BE2C (cell line): ENCODE measurements at regions not wholly inside any gene's neighbourhood (a gene's known extent, or its start where the extent isn't known, plus 50 kb on each side); places are given as distances from the start of the nearest gene placed in this dataset.

ENCODE experiments used
- DNase-seq: peaks from one replicate; pipeline ENCODE4 v3.0.0-alpha.2; 2020
- H3K27me3 ChIP-seq: fragments of 250-450 bp; sonication (Bioruptor Pico); 2 replicates; pipeline ENCODE4 v1.5.1; 2020; ENCODE audit warnings: mild to moderate bottlenecking
- H3K36me3 ChIP-seq: fragments of 250-450 bp; sonication (Bioruptor Pico); 2 replicates; pipeline ENCODE4 v1.5.1; 2020; ENCODE audit warnings: mild to moderate bottlenecking
- H3K4me1 ChIP-seq: fragments of 250-450 bp; sonication (Bioruptor Pico); 2 replicates; pipeline ENCODE4 v1.5.1; 2020
- H3K4me3 ChIP-seq: 2 replicates; pipeline ENCODE4 v1.5.1; 2011; ENCODE audit warnings: low read depth, low read length
- H3K9me3 ChIP-seq: fragments of 250-450 bp; sonication (Bioruptor Pico); 2 replicates; pipeline ENCODE4 v1.5.1; 2020
- CTCF ChIP-seq: IDR thresholded peaks from 2 replicates; pipeline ENCODE4 v1.5.1; 2012; ENCODE audit warnings: mild to moderate bottlenecking, low read depth, low read length

DNA sequence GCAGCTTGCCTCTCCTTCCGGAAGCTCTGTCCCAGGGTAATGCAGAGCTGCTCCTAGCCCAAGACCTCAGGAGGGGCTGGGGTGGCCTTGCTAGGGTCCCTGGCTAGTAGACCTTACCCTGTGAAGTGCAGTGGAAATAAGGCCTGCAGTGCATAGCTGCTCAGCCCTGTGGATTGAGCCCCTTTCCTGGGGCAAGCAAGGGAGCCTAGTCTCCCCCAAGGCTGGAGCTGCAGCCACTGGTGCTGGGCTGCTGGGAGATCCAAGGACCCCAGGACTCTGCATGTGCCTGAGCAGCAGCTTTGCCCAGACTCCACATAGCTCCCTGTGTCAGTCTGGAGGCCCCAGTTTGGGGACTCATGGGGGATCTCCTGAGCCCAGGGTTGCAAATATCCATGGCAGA lies 57.9 kb downstream of the FANCF start:
- H3K36me3 ChIP-seq, result no peaks in the 10 kb centered on the region
- H3K27me3 ChIP-seq, result no peaks in the 10 kb centered on the region
- no peaks in the 10 kb centered on the region for H3K9me3 ChIP-seq
- H3K4me1 ChIP-seq, result no peaks in the 10 kb centered on the region
- DNase-seq, result no peak
- H3K4me3 ChIP-seq, result no peak overlapping the region
- TF ChIP-seq CTCF, result no peak

GRCh38 chr11:22566293-22566692 lies 59.3 kb downstream of the FANCF start:
- no peak for DNase-seq
- no peak for TF ChIP-seq CTCF
- no peaks in the 10 kb centered on the region for H3K27me3 ChIP-seq
- H3K4me3 ChIP-seq, result no peak overlapping the region
- no peaks in the 10 kb centered on the region for H3K36me3 ChIP-seq
- no peaks in the 10 kb centered on the region for H3K4me1 ChIP-seq
- no peaks in the 10 kb centered on the region for H3K9me3 ChIP-seq

DNA sequence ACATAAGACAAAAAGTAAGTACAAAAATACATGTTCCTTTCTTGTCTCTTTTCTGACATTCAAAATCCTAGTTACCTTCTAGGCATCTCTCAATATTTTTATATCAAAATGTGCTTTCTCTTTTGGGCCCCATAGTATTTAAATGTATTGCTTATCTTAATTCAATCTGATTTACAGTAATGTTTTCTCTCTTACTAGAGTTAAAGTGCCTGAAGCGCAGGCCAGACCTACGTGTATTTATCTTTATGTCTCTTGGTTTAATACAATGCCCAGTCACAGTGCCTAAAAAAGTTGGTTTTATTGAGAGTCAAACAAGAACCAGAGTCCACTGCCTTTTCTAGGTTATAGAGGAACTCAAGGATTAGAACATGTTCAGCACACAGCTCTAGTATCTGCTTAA lies 64.3 kb downstream of the FANCF start:
- no peak overlapping the region for H3K4me3 ChIP-seq
- no peaks in the 10 kb centered on the region for H3K36me3 ChIP-seq
- no peaks in the 10 kb centered on the region for H3K27me3 ChIP-seq
- no peak for TF ChIP-seq CTCF
- H3K4me1 ChIP-seq, result peaks cover 4% of the 10 kb centered on the region; the same call in 1 of the 2 replicates
- no peak for DNase-seq
- no peaks in the 10 kb centered on the region for H3K9me3 ChIP-seq

- no peaks in the 10 kb centered on the region for H3K27me3 ChIP-seq
- DNase-seq, result no peak
- H3K9me3 ChIP-seq, result no peaks in the 10 kb centered on the region
- peaks cover 4% of the 10 kb centered on the region; the same call in 1 of the 2 replicates for H3K4me1 ChIP-seq
- peak overlapping the region; percentile 36 for H3K4me3 ChIP-seq
- H3K36me3 ChIP-seq, result no peaks in the 10 kb centered on the region
- no peak for TF ChIP-seq CTCF
Measured at GRCh38 chr11:22559416-22559815, 66.2 kb downstream of the FANCF start.

DNA sequence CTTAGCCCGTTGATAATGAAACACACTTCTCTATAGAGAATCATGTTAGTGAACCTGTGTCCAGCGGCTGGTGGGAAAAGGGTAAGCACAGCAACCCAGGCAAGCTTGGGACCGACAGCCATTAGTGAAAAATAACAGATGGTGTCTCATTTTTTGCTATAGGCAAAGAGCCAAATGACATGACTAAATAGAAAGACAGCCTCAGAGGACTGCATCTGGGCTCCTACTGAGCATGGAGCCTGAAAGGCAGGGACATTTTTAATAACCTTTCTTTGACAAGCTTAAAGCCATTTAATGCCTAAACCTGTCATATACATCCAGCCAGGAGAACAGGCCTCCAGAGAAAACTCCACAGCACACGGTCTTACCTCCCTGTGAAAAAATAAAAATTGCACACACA lies 67.0 kb downstream of the FANCF start:
- Histone ChIP-seq H3K9me3 (no peaks in the 10 kb centered on the region), H3K27me3 (no peaks in the 10 kb centered on the region), H3K4me1 (peaks cover 4% of the 10 kb centered on the region; the same call in 1 of the 2 replicates), H3K4me3 (peak overlapping the region; percentile 36), H3K36me3 (no peaks in the 10 kb centered on the region)
- TF ChIP-seq CTCF, result no peak
- peak; percentile 37 for DNase-seq

GRCh38 chr11:22556381-22556780 lies 69.2 kb downstream of the FANCF start:
- DNase-seq, result no peak
- no peak for TF ChIP-seq CTCF
- Histone ChIP-seq H3K9me3 (no peaks in the 10 kb centered on the region), H3K4me1 (peaks cover 4% of the 10 kb centered on the region; the same call in 1 of the 2 replicates), H3K27me3 (no peaks in the 10 kb centered on the region), H3K36me3 (no peaks in the 10 kb centered on the region), H3K4me3 (no peak overlapping the region)
